GM12864 (cell line): ENCODE measurements at regions not wholly inside any gene's neighbourhood (a gene's known extent, or its start where the extent isn't known, plus 50 kb on each side); places are given as distances from the start of the nearest gene placed in this dataset.

Experiments used
- DNase-seq: peaks from one replicate; pipeline ENCODE4 v3.0.0-alpha.2; 2011; ENCODE audit warnings: low read depth
- H3K4me3 ChIP-seq: 2 replicates; pipeline ENCODE4 v1.5.1; 2011; ENCODE audit warnings: mild to moderate bottlenecking, low read depth, low read length, control low read depth
- TF ChIP-seq, protein P1 (sequence below): IDR thresholded peaks from 2 replicates; pipeline ENCODE4 v1.5.1; 2011; ENCODE audit warnings: low read depth, mild to moderate bottlenecking, moderate library complexity, low read length, control low read depth, inconsistent platforms; ENCODE audit errors: missing control alignments

DNA sequence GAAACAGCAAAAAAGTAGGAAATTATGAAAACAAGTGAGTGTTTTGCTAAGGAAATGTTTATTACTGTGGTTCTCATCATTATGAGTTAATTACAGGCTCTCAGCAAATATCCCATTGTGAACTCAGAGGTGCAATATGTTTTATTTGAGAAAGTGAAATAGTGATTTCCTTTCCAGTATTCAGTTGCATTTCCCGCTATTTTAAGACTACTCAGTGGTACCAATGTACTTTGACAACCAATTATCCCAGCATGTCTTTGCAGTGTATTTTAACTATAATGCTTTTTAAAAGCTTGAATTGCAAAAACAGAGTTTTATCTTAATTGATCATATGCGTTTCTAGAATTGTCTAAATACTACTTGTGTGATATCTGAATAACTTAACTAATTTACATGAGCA, 383.8 kb upstream of the TENM3 start:
- TF ChIP-seq, protein P1, sequence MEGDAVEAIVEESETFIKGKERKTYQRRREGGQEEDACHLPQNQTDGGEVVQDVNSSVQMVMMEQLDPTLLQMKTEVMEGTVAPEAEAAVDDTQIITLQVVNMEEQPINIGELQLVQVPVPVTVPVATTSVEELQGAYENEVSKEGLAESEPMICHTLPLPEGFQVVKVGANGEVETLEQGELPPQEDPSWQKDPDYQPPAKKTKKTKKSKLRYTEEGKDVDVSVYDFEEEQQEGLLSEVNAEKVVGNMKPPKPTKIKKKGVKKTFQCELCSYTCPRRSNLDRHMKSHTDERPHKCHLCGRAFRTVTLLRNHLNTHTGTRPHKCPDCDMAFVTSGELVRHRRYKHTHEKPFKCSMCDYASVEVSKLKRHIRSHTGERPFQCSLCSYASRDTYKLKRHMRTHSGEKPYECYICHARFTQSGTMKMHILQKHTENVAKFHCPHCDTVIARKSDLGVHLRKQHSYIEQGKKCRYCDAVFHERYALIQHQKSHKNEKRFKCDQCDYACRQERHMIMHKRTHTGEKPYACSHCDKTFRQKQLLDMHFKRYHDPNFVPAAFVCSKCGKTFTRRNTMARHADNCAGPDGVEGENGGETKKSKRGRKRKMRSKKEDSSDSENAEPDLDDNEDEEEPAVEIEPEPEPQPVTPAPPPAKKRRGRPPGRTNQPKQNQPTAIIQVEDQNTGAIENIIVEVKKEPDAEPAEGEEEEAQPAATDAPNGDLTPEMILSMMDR: no peak
- no peak for DNase-seq
- no peak overlapping the region for H3K4me3 ChIP-seq

DNA sequence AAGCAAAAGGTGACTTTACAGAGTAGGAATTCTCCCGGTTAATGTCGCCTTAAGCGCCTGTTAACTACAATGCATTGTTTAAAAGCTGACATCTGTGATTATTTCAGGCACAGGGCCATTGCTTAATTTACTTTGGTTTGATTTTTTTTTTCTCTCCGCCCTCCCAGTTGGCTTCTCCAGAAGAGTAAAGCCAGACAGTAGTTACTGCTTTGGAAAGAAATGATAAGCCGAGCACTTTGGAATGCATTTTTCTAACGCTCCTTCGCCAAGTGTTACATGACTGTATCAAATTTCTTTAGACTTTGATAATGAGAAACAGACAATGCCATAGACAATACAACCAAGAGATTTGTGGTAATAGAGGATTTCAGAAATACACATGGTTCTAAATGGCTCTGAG, 383.0 kb upstream of the TENM3 start:
- TF ChIP-seq, protein P1: no peak
- no peak overlapping the region for H3K4me3 ChIP-seq
- no peak for DNase-seq

DNA sequence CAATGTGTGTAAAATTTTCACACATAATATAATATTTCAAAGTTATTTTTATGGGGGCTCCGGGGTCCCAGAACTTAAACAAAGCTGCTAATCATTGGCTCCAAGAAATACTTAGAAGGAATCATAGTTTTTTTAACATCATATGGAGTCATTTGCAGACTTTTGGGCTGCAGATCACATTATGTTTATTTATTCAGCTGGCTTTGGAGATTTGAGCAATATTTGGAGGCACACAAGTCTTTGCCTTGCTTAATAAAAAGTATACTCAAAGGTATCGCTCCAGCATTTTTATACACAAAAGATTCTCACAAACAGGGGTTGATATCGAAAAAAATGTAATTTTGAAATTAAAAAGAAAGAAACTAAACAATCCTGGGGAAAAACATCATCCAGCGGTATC, 382.5 kb upstream of the TENM3 start:
- DNase-seq: no peak
- TF ChIP-seq, protein P1: no peak
- H3K4me3 ChIP-seq: no peak overlapping the region

DNA sequence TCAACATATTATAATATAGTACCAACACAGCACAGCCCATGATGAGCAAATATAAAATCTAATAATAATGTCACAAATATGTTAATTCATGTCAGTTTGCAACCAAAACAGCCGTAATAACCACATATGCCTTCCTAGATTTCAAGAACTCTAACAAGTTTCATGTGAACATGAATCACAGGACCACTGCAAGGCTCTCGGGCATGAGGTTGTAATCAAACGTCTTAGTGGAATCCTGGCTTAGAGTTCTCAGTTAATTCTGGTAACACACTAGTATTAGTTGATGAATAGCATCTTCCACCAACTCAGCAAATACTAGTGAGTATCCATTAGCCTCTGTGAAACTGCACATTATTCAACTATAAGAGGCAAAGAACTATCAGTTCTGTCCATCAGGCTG, 379.3 kb upstream of the TENM3 start:
- TF ChIP-seq, protein P1: no peak
- no peak overlapping the region for H3K4me3 ChIP-seq
- DNase-seq: no peak

DNA sequence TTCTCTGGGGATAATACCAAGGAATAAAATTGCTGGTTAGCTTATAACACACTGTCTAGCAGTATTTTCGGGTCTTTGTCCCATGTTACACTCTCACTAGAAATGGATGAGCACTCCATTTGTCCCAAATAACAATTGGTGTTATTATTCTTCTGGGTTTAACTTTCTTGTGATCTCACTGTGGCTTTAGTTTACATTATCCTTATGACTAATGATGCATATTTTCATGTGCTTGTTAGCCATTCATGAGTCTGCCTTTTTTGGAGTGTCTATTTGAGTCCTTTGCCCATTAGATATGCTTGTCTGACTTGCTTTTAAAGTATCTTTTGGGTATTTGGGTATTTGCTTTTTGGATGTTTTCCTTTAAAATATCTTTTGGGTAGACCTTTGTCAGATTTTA, 372.9 kb upstream of the TENM3 start:
- TF ChIP-seq, protein P1: no peak
- no peak overlapping the region for H3K4me3 ChIP-seq
- no peak for DNase-seq

DNA sequence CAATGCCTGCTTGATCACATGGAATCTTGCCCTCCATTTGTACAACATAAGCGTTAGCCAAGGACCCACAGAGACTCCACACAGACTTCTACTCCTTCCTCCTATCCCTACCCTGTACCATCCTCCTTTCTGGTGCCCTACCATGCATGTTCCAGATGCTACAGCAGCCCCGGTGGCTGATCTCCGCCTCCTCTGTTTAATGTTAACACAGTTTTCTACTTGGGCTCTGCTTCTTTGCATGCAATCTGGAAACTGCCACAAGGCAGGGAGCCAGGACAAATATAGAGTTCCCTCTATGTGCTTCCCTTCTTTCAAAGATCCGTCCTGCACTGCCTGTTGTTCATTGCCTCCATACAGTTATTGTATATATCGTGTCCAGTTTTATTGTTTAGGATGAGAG, 368.6 kb upstream of the TENM3 start:
- H3K4me3 ChIP-seq: no peak overlapping the region
- TF ChIP-seq, protein P1: no peak
- no peak for DNase-seq

DNA sequence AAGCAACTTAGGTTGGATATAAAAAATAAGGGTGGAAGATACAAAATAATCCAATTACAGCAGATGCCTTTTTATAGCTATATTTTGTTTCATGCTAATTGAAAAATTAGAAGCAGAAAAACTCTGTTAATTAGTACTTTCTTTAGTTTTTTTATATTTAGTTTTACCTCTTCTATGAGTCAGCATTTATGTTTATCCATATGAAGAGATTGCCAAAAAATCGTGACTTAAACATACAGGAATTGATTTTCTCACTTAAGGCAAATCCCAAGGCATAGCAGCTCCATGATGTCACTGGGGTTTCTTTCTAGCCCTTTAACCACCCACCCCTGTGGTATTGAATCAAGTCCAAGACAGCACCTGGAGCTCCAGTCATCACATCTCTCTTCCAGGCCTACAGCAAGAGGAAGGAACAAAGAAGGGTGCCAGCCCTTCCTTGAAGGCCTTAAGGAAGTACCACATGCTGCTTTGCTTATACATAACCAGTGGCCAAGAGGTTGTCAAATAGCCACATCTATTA, 365.8 kb upstream of the TENM3 start:
- DNase-seq: no peak
- H3K4me3 ChIP-seq: no peak overlapping the region
- TF ChIP-seq, protein P1: no peak
